ENCODE measurements at regions not wholly inside any gene's neighbourhood (a gene's known extent, or its start where the extent isn't known, plus 50 kb on each side); places are given as distances from the start of the nearest gene placed in this dataset.

GRCh38 chrY:9008648-9009047 lies 328.6 kb upstream of the TSPY4 start:
- H3K79me1 ChIP-seq (ENCODE audit: low read depth, low read length) = no peaks in the 10 kb centered on the region
- no peak overlapping the region for H3K9ac ChIP-seq (replicated peaks in 1 of 4; ENCODE audit: extremely low read depth in 1 of 4, low read depth in 3 of 4, low read length in 3 of 4)
- H3K4me3 ChIP-seq (ENCODE audit: extremely low read depth in 1 of 4, insufficient read depth in 2 of 4, low read depth in 3 of 4, low read length in 4 of 4) = no peak overlapping the region
- DNase-seq (ENCODE audit: low read depth in 1 of 2, low spot score in 2 of 2) (no peak), FAIRE-seq (no peak)
- no peaks in the 10 kb centered on the region for H3K23me2 ChIP-seq (ENCODE audit: low read depth, low read length)
- H3K27me3 ChIP-seq (replicated peaks in 1 of 4; ENCODE audit: control insufficient read depth in 3 of 4, extremely low read depth in 1 of 4, insufficient read depth in 3 of 4, low read length in 3 of 4) = no peaks in the 10 kb centered on the region
- H2AK5ac ChIP-seq (ENCODE audit: low read depth, low read length) = no peak overlapping the region
- H2BK20ac ChIP-seq (ENCODE audit: low read length) = no peak overlapping the region
- H3K36me3 ChIP-seq (ENCODE audit: control insufficient read depth in 2 of 4, insufficient read depth in 4 of 4, low read length in 3 of 4) = no peaks in the 10 kb centered on the region
- H4K5ac ChIP-seq (ENCODE audit: insufficient read length, low read depth, low read length) = no peak overlapping the region
- no peak overlapping the region for H4K91ac ChIP-seq (replicated peaks; ENCODE audit: insufficient read length, low read length)
- H3K79me2 ChIP-seq (ENCODE audit: control insufficient read depth in 1 of 2, insufficient read depth in 2 of 2, low read length in 2 of 2) = no peaks in the 10 kb centered on the region
- H3K4ac ChIP-seq (replicated peaks; ENCODE audit: insufficient read length, low read depth, low read length) = no peak overlapping the region
- no peak overlapping the region for H3K23ac ChIP-seq (ENCODE audit: insufficient read length)
- H2BK12ac ChIP-seq (ENCODE audit: low read depth, low read length) = no peak overlapping the region
- no peaks in the 10 kb centered on the region for H4K20me1 ChIP-seq (replicated peaks in 1 of 2; ENCODE audit: control insufficient read depth in 1 of 2, insufficient read depth in 2 of 2, low read length in 2 of 2)
- H3K27ac ChIP-seq (ENCODE audit: low read depth, low read length) = no peak overlapping the region
- H2BK5ac ChIP-seq (ENCODE audit: low read depth, low read length) = no peak overlapping the region
- CTCF ChIA-PET (ENCODE audit: partially characterized antibody) = no interaction called here
- no peaks in the 10 kb centered on the region for H3K4me1 ChIP-seq (replicated peaks in 1 of 4; ENCODE audit: control insufficient read depth in 3 of 4, insufficient read depth in 4 of 4, low read length in 3 of 4)
- TF ChIP-seq, protein P1, sequence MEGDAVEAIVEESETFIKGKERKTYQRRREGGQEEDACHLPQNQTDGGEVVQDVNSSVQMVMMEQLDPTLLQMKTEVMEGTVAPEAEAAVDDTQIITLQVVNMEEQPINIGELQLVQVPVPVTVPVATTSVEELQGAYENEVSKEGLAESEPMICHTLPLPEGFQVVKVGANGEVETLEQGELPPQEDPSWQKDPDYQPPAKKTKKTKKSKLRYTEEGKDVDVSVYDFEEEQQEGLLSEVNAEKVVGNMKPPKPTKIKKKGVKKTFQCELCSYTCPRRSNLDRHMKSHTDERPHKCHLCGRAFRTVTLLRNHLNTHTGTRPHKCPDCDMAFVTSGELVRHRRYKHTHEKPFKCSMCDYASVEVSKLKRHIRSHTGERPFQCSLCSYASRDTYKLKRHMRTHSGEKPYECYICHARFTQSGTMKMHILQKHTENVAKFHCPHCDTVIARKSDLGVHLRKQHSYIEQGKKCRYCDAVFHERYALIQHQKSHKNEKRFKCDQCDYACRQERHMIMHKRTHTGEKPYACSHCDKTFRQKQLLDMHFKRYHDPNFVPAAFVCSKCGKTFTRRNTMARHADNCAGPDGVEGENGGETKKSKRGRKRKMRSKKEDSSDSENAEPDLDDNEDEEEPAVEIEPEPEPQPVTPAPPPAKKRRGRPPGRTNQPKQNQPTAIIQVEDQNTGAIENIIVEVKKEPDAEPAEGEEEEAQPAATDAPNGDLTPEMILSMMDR (IDR thresholded peaks at IDR 0.05; ENCODE audit: control extremely low read depth in 1 of 3, insufficient read depth in 1 of 3, low read depth in 1 of 3, low read length in 3 of 3) = no peak
- TF ChIP-seq EP300 (IDR thresholded peaks at IDR 0.05; ENCODE audit: borderline replicate concordance in 1 of 2, low read depth in 2 of 2, low read length in 2 of 2) (no peak), SUZ12 (IDR thresholded peaks at IDR 0.05; ENCODE audit: low read length) (no peak), SP1 (IDR thresholded peaks at IDR 0.05; ENCODE audit: low read depth, low read length) (no peak), TAF7 (optimal IDR thresholded peaks at IDR 0.05; ENCODE audit: borderline replicate concordance, low read depth, low read length) (no peak), JUND (IDR thresholded peaks at IDR 0.05; ENCODE audit: low read length) (no peak), CHD2 (IDR thresholded peaks at IDR 0.05; ENCODE audit: low read length) (no peak), SP2 (IDR thresholded peaks at IDR 0.05; ENCODE audit: low read length) (no peak), SIRT6 (IDR thresholded peaks at IDR 0.05; ENCODE audit: low read length) (no peak), TCF12 (IDR thresholded peaks at IDR 0.05; ENCODE audit: low read depth, low read length) (no peak), POU5F1 (IDR thresholded peaks at IDR 0.05; ENCODE audit: low read depth, low read length) (no peak), JUN (IDR thresholded peaks at IDR 0.05; ENCODE audit: low read depth, low read length) (no peak)
- TF ChIP-seq, protein P2, sequence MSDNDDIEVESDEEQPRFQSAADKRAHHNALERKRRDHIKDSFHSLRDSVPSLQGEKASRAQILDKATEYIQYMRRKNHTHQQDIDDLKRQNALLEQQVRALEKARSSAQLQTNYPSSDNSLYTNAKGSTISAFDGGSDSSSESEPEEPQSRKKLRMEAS (IDR thresholded peaks at IDR 0.05) = no peak
- no peak overlapping the region for H3K4me2 ChIP-seq (ENCODE audit: insufficient read depth in 1 of 2, low read depth in 2 of 2, low read length in 2 of 2)
- H3K18ac ChIP-seq (ENCODE audit: extremely low read depth, low read length) = no peak overlapping the region
- no peak overlapping the region for H3K56ac ChIP-seq (replicated peaks; ENCODE audit: insufficient read length, low read depth, low read length)
- H3K14ac ChIP-seq (ENCODE audit: insufficient read length) = no peak overlapping the region
- POLR2A ChIA-PET (ENCODE audit: partially characterized antibody) = no interaction called here
- H2BK15ac ChIP-seq (ENCODE audit: low read length) = no peak overlapping the region
- no peak overlapping the region for H2BK120ac ChIP-seq (replicated peaks; ENCODE audit: low read depth, low read length)
- WGBS, 2 experiments (ENCODE audit: extremely low coverage in 1 of 2, insufficient coverage in 1 of 2, insufficient read length in 1 of 2, insufficient replicate concordance in 2 of 2, low coverage in 1 of 2, low lambda C conversion rate in 2 of 2, missing lambda C conversion rate in 1 of 2) = 67% methylated on average over 1 of the region's 3 CpGs; no CpG with 5 or more reads in 1 of the 2 experiments
- peaks cover 0 to 53% of the 10 kb centered on the region in 2 experiments; a peak in 2 of 4 replicates for H3K9me3 ChIP-seq (ENCODE audit: insufficient read depth in 2 of 2, low read depth in 1 of 2, low read length in 1 of 2)
- H4K8ac ChIP-seq (ENCODE audit: extremely low read depth, insufficient read depth, low read length) = no peak overlapping the region
- H2AFZ ChIP-seq (ENCODE audit: low read length) = no peak overlapping the region
